WTC11 (cell line): ENCODE measurements at regions not wholly inside any gene's neighbourhood (a gene's known extent, or its start where the extent isn't known, plus 50 kb on each side); places are given as distances from the start of the nearest gene placed in this dataset.

Experiments used
- SMAD3 ChIP-seq: sonication (generic); formaldehyde crosslinking; IDR thresholded peaks from 2 replicates; pipeline ENCODE4 v1.8.0; 2022; ENCODE audit warnings: missing genetic modification reagents, mild to moderate bottlenecking, borderline replicate concordance
- ZNF138 ChIP-seq: sonication (generic); formaldehyde crosslinking; conservative IDR thresholded peaks from 2 replicates; pipeline ENCODE4 v1.8.1; 2022; ENCODE audit warnings: mild to moderate bottlenecking, moderate library complexity, missing genetic modification reagents
- TF ChIP-seq, protein P1 (sequence below): fragments of 200-600 bp; IDR thresholded peaks from 2 replicates; pipeline ENCODE4 v1.8.0; 2022; ENCODE audit warnings: antibody characterized with exemption
- TF ChIP-seq, protein P2 (sequence below): sonication (generic); formaldehyde crosslinking; IDR thresholded peaks from 2 replicates; pipeline ENCODE4 v1.8.1; 2023; ENCODE audit warnings: mild to moderate bottlenecking, missing genetic modification reagents, moderate library complexity
- TF ChIP-seq, protein P3 (sequence below): sonication (generic); formaldehyde crosslinking; IDR thresholded peaks from 2 replicates; pipeline ENCODE4 v1.8.0; 2022; ENCODE audit warnings: mild to moderate bottlenecking, missing genetic modification reagents

DNA sequence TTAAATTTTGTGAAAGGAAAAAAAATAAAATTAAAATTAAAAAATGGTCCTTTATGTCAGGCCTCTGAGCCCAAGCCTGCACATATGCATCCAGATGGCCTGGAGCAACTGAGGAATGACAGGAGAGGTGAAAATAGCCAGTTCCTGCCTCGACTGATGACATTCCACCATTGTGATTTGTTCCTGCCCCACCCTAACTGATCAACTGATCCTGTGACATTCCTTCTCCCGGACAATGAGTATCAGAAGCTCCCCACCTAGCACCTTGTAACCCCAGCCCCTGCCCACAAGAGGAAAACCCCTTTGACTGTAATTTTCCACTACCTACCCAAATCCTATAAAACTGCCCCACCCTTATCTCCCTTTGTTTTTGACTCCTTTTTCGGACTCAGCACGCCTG is 972.2 kb upstream of the GHITM start:
- TF ChIP-seq, protein P1, sequence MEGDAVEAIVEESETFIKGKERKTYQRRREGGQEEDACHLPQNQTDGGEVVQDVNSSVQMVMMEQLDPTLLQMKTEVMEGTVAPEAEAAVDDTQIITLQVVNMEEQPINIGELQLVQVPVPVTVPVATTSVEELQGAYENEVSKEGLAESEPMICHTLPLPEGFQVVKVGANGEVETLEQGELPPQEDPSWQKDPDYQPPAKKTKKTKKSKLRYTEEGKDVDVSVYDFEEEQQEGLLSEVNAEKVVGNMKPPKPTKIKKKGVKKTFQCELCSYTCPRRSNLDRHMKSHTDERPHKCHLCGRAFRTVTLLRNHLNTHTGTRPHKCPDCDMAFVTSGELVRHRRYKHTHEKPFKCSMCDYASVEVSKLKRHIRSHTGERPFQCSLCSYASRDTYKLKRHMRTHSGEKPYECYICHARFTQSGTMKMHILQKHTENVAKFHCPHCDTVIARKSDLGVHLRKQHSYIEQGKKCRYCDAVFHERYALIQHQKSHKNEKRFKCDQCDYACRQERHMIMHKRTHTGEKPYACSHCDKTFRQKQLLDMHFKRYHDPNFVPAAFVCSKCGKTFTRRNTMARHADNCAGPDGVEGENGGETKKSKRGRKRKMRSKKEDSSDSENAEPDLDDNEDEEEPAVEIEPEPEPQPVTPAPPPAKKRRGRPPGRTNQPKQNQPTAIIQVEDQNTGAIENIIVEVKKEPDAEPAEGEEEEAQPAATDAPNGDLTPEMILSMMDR: no peak
- TF ChIP-seq, protein P2, sequence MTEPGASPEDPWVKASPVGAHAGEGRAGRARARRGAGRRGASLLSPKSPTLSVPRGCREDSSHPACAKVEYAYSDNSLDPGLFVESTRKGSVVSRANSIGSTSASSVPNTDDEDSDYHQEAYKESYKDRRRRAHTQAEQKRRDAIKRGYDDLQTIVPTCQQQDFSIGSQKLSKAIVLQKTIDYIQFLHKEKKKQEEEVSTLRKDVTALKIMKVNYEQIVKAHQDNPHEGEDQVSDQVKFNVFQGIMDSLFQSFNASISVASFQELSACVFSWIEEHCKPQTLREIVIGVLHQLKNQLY (CRISPR knock-in tag): no peak
- TF ChIP-seq ZNF138 (CRISPR knock-in tag): no peak
- TF ChIP-seq, protein P3, sequence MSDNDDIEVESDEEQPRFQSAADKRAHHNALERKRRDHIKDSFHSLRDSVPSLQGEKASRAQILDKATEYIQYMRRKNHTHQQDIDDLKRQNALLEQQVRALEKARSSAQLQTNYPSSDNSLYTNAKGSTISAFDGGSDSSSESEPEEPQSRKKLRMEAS (CRISPR knock-in tag): no peak
- no peak for TF ChIP-seq SMAD3 (CRISPR knock-in tag)
